Activated CD4-positive, alpha-beta T cell treated with anti-CD3 and anti-CD28 coated beads, Interleukin-2, amount 10 ng/mL, durations not matched to agents 24 days and 14 days (primary cell): ENCODE measurements at regions not wholly inside any gene's neighbourhood (a gene's known extent, or its start where the extent isn't known, plus 50 kb on each side); places are given as distances from the start of the nearest gene placed in this dataset.
A peak's percentile ranks its signal among the peaks of the same experiment; 100 is the strongest.

ENCODE experiments used
- DNase-seq: peaks from one replicate; pipeline ENCODE4 v3.0.0; 2022
- H3K27ac Mint-ChIP-seq: one replicate; pipeline ENCODE4 v1.8.0; 2022; ENCODE audit warnings: mild to moderate bottlenecking, mixed read lengths
- H3K27me3 Mint-ChIP-seq: one replicate; pipeline ENCODE4 v1.8.0; 2022; ENCODE audit warnings: mixed read lengths
- H3K36me3 Mint-ChIP-seq: one replicate; pipeline ENCODE4 v1.8.0; 2022; ENCODE audit warnings: low read depth, mild to moderate bottlenecking, mixed read lengths
- H3K4me1 Mint-ChIP-seq: one replicate; pipeline ENCODE4 v1.8.0; 2021; ENCODE audit warnings: mixed read lengths
- H3K4me3 Mint-ChIP-seq: one replicate; pipeline ENCODE4 v1.8.0; 2022; ENCODE audit warnings: mild to moderate bottlenecking, moderate library complexity, mixed read lengths
- H3K9me3 Mint-ChIP-seq: one replicate; pipeline ENCODE4 v1.8.0; 2021; ENCODE audit warnings: mixed read lengths
- intact Hi-C: fragments of 100-400 bp; cut with micrococcal nuclease; formaldehyde crosslinking; loops from one replicate; pipeline ENCODE4 v1.15.1; 2023

GRCh38 chr3:56884387-56884786 lies 82.6 kb upstream of the ARHGEF3 start:
- no peak overlapping the region for H3K4me3 Mint-ChIP-seq
- H3K27ac Mint-ChIP-seq: no peak overlapping the region
- H3K9me3 Mint-ChIP-seq: peaks cover 5% of the 10 kb centered on the region
- H3K27me3 Mint-ChIP-seq: no peaks in the 10 kb centered on the region
- H3K4me1 Mint-ChIP-seq: peaks cover 67% of the 10 kb centered on the region
- DNase-seq: no peak
- intact Hi-C loops: no loop called here
- H3K36me3 Mint-ChIP-seq: peaks cover 32% of the 10 kb centered on the region

GRCh38 chr3:56883828-56884227 lies 82.1 kb upstream of the ARHGEF3 start:
- Mint-ChIP-seq H3K36me3 (peaks cover 33% of the 10 kb centered on the region), H3K4me1 (peaks cover 68% of the 10 kb centered on the region), H3K27me3 (no peaks in the 10 kb centered on the region), H3K27ac (peak overlapping the region; percentile 46), H3K9me3 (peaks cover 5% of the 10 kb centered on the region), H3K4me3 (no peak overlapping the region)
- DNase-seq: no peak
- intact Hi-C loops: no loop called here

GRCh38 chr3:56882896-56883295 lies 81.1 kb upstream of the ARHGEF3 start:
- H3K9me3 Mint-ChIP-seq: peaks cover 5% of the 10 kb centered on the region
- intact Hi-C loops: no loop called here
- no peak for DNase-seq
- H3K27ac Mint-ChIP-seq: no peak overlapping the region
- no peaks in the 10 kb centered on the region for H3K27me3 Mint-ChIP-seq
- H3K4me3 Mint-ChIP-seq: no peak overlapping the region
- H3K36me3 Mint-ChIP-seq: peaks cover 36% of the 10 kb centered on the region
- H3K4me1 Mint-ChIP-seq: peaks cover 73% of the 10 kb centered on the region

- Mint-ChIP-seq H3K36me3 (peaks cover 32% of the 10 kb centered on the region), H3K4me1 (peaks cover 70% of the 10 kb centered on the region), H3K9me3 (peaks cover 5% of the 10 kb centered on the region), H3K4me3 (no peak overlapping the region), H3K27ac (no peak overlapping the region), H3K27me3 (no peaks in the 10 kb centered on the region)
- no peak for DNase-seq
- intact Hi-C loops: no loop called here
Measured at GRCh38 chr3:56881841-56882240, 80.1 kb upstream of the ARHGEF3 start.

- peak overlapping the region; percentile 84 for H3K27ac Mint-ChIP-seq
- no peaks in the 10 kb centered on the region for H3K27me3 Mint-ChIP-seq
- peak overlapping the region; percentile 38 for H3K4me3 Mint-ChIP-seq
- no peak for DNase-seq
- peaks cover 70% of the 10 kb centered on the region for H3K4me1 Mint-ChIP-seq
- intact Hi-C loops: no loop called here
- H3K9me3 Mint-ChIP-seq: peaks cover 6% of the 10 kb centered on the region
- peaks cover 38% of the 10 kb centered on the region for H3K36me3 Mint-ChIP-seq
Measured at GRCh38 chr3:56880720-56881575, 79.2 kb upstream of the ARHGEF3 start.

GRCh38 chr3:56879436-56880215 lies 77.9 kb upstream of the ARHGEF3 start:
- DNase-seq: no peak
- peak overlapping the region; percentile 59 for H3K4me3 Mint-ChIP-seq
- no peaks in the 10 kb centered on the region for H3K27me3 Mint-ChIP-seq
- H3K4me1 Mint-ChIP-seq: peaks cover 71% of the 10 kb centered on the region
- H3K27ac Mint-ChIP-seq: peak overlapping the region; percentile 87
- H3K36me3 Mint-ChIP-seq: peaks cover 42% of the 10 kb centered on the region
- peaks cover 10% of the 10 kb centered on the region for H3K9me3 Mint-ChIP-seq
- intact Hi-C loops: loop anchor here (1.0 kb wide), 1 partner anchor 39 kb away; no protein-coding TSS in a partner anchor

GRCh38 chr3:56878074-56878473 lies 76.3 kb upstream of the ARHGEF3 start:
- DNase-seq: peak; percentile 80
- H3K27ac Mint-ChIP-seq: peak overlapping the region; percentile 96
- peak overlapping the region; percentile 76 for H3K4me3 Mint-ChIP-seq
- intact Hi-C loops: loop anchor here (1.0 kb wide), 4 partner anchors 8 to 76 kb away; no protein-coding TSS in a partner anchor
- peaks cover 42% of the 10 kb centered on the region for H3K36me3 Mint-ChIP-seq
- peaks cover 10% of the 10 kb centered on the region for H3K9me3 Mint-ChIP-seq
- no peaks in the 10 kb centered on the region for H3K27me3 Mint-ChIP-seq
- peaks cover 78% of the 10 kb centered on the region for H3K4me1 Mint-ChIP-seq

- Mint-ChIP-seq H3K27ac (peak overlapping the region; percentile 78), H3K4me3 (no peak overlapping the region), H3K9me3 (peaks cover 10% of the 10 kb centered on the region), H3K36me3 (peaks cover 39% of the 10 kb centered on the region), H3K4me1 (peaks cover 74% of the 10 kb centered on the region), H3K27me3 (no peaks in the 10 kb centered on the region)
- intact Hi-C loops: no loop called here
- DNase-seq: no peak
Measured at GRCh38 chr3:56876916-56877315, 75.2 kb upstream of the ARHGEF3 start.

- H3K27ac Mint-ChIP-seq: no peak overlapping the region
Measured at GRCh38 chr3:56874269-56874668, 72.5 kb upstream of the ARHGEF3 start.

GRCh38 chr3:56870436-56870835 lies 68.7 kb upstream of the ARHGEF3 start:
- intact Hi-C loops: no loop called here
- H3K36me3 Mint-ChIP-seq: peaks cover 3% of the 10 kb centered on the region
- peak overlapping the region; percentile 58 for H3K27ac Mint-ChIP-seq
- no peak for DNase-seq
- H3K9me3 Mint-ChIP-seq: no peaks in the 10 kb centered on the region
- peak overlapping the region; percentile 14 for H3K4me3 Mint-ChIP-seq
- H3K27me3 Mint-ChIP-seq: no peaks in the 10 kb centered on the region
- peaks cover 42% of the 10 kb centered on the region for H3K4me1 Mint-ChIP-seq

More at GRCh38 chr3:56874269-56874668, 72.5 kb upstream of the ARHGEF3 start:
- intact Hi-C loops: no loop called here
- Mint-ChIP-seq H3K9me3 (peaks cover 10% of the 10 kb centered on the region), H3K4me3 (no peak overlapping the region), H3K27me3 (no peaks in the 10 kb centered on the region), H3K4me1 (peaks cover 61% of the 10 kb centered on the region), H3K36me3 (peaks cover 16% of the 10 kb centered on the region)
- no peak for DNase-seq

- peak overlapping the region; percentile 62 for H3K4me3 Mint-ChIP-seq
- H3K9me3 Mint-ChIP-seq: no peaks in the 10 kb centered on the region
- peak overlapping the region; percentile 87 for H3K27ac Mint-ChIP-seq
- intact Hi-C loops: loop anchor here (1.0 kb wide), 1 partner anchor 9 kb away; no protein-coding TSS in a partner anchor
- DNase-seq: no peak
- no peaks in the 10 kb centered on the region for H3K27me3 Mint-ChIP-seq
- H3K4me1 Mint-ChIP-seq: peaks cover 42% of the 10 kb centered on the region
- H3K36me3 Mint-ChIP-seq: peaks cover 5% of the 10 kb centered on the region
Measured at GRCh38 chr3:56869157-56869889, 67.6 kb upstream of the ARHGEF3 start.

- Mint-ChIP-seq H3K27ac (peak overlapping the region; percentile 87), H3K36me3 (peaks cover 6% of the 10 kb centered on the region), H3K4me1 (peaks cover 44% of the 10 kb centered on the region), H3K9me3 (no peaks in the 10 kb centered on the region), H3K4me3 (no peak overlapping the region), H3K27me3 (no peaks in the 10 kb centered on the region)
- intact Hi-C loops: loop anchor here (1.0 kb wide), 1 partner anchor 10 kb away; no protein-coding TSS in a partner anchor
- no peak for DNase-seq
Measured at GRCh38 chr3:56868706-56869105, 67.0 kb upstream of the ARHGEF3 start.

- Mint-ChIP-seq H3K27me3 (no peaks in the 10 kb centered on the region), H3K4me3 (no peak overlapping the region), H3K27ac (no peak overlapping the region), H3K36me3 (peaks cover 3% of the 10 kb centered on the region), H3K9me3 (no peaks in the 10 kb centered on the region), H3K4me1 (peaks cover 48% of the 10 kb centered on the region)
- no peak for DNase-seq
- intact Hi-C loops: no loop called here
Measured at GRCh38 chr3:56867671-56868070, 65.9 kb upstream of the ARHGEF3 start.
